HG03378 (cell line): ENCODE measurements at regions not wholly inside any gene's neighbourhood (a gene's known extent, or its start where the extent isn't known, plus 50 kb on each side); places are given as distances from the start of the nearest gene placed in this dataset.

Experiments used
- ATAC-seq: cut with Tn5 transposase; IDR thresholded peaks from one replicate; pipeline ENCODE4 v1.9.1; 2021; ENCODE audit warnings: mild to moderate bottlenecking, moderate library complexity; ENCODE audit not compliant: unreplicated experiment

GRCh38 chr7:33725111-33726025, 180.0 kb upstream of the BMPER start:
- no peak for ATAC-seq

GRCh38 chr7:33726582-33726981, 178.8 kb upstream of the BMPER start:
- ATAC-seq, result no peak

- ATAC-seq, result no peak
These were observed 178.0 kb upstream of the BMPER start for GRCh38 chr7:33727315-33727714.

GRCh38 chr7:33728873-33729551, 176.3 kb upstream of the BMPER start:
- ATAC-seq, result no peak

GRCh38 chr7:33729726-33730125, 175.6 kb upstream of the BMPER start:
- no peak for ATAC-seq

GRCh38 chr7:33730958-33731357, 174.4 kb upstream of the BMPER start:
- ATAC-seq, result no peak

- no peak for ATAC-seq
These were observed 173.4 kb upstream of the BMPER start for GRCh38 chr7:33731912-33732311.

GRCh38 chr7:33732462-33732861, 172.9 kb upstream of the BMPER start:
- ATAC-seq, result no peak

- no peak for ATAC-seq
These were observed 171.3 kb upstream of the BMPER start for GRCh38 chr7:33733870-33734650.

GRCh38 chr7:33735403-33735802, 169.9 kb upstream of the BMPER start:
- ATAC-seq, result no peak

GRCh38 chr7:33736521-33737221, 168.7 kb upstream of the BMPER start:
- no peak for ATAC-seq

- ATAC-seq, result no peak
These were observed 166.9 kb upstream of the BMPER start for GRCh38 chr7:33738260-33738935.

- ATAC-seq, result no peak
These were observed 166.1 kb upstream of the BMPER start for GRCh38 chr7:33739286-33739685.

- no peak for ATAC-seq
These were observed 162.8 kb upstream of the BMPER start for GRCh38 chr7:33742521-33742920.

- ATAC-seq, result no peak
These were observed 162.2 kb upstream of the BMPER start for GRCh38 chr7:33742999-33743587.

GRCh38 chr7:33743594-33743993, 161.7 kb upstream of the BMPER start:
- ATAC-seq, result no peak

GRCh38 chr7:33744293-33745075, 160.9 kb upstream of the BMPER start:
- no peak for ATAC-seq

- ATAC-seq, result no peak
These were observed 159.4 kb upstream of the BMPER start for GRCh38 chr7:33745934-33746333.

- no peak for ATAC-seq
These were observed 156.5 kb upstream of the BMPER start for GRCh38 chr7:33748793-33749192.
